HG03025 (cell line): ENCODE measurements at regions not wholly inside any gene's neighbourhood (a gene's known extent, or its start where the extent isn't known, plus 50 kb on each side); places are given as distances from the start of the nearest gene placed in this dataset.

Experiments used
- ATAC-seq: cut with Tn5 transposase; IDR thresholded peaks from one replicate; pipeline ENCODE4 v1.9.1; 2021; ENCODE audit warnings: mild to moderate bottlenecking, moderate library complexity; ENCODE audit not compliant: unreplicated experiment, low FRiP score

DNA sequence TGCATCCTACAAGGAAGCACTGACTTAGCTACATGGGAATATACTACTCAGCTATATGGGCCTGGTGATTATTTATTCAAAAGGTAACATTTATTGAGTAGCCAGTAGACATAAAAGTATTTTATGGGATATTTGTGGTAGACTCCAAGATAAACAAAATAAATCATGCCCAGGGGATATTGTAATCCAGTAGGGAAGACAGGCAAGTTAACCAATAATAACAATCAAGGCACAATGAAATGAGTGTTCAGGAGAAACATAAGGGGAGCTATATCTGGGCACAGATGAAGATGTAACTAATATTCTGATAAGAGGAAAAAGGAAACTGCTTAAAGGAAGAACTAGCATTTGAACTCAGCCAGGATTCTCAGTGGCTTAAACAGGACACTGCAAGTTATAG is 161.4 kb upstream of the MTNR1B start:
- no peak for ATAC-seq

DNA sequence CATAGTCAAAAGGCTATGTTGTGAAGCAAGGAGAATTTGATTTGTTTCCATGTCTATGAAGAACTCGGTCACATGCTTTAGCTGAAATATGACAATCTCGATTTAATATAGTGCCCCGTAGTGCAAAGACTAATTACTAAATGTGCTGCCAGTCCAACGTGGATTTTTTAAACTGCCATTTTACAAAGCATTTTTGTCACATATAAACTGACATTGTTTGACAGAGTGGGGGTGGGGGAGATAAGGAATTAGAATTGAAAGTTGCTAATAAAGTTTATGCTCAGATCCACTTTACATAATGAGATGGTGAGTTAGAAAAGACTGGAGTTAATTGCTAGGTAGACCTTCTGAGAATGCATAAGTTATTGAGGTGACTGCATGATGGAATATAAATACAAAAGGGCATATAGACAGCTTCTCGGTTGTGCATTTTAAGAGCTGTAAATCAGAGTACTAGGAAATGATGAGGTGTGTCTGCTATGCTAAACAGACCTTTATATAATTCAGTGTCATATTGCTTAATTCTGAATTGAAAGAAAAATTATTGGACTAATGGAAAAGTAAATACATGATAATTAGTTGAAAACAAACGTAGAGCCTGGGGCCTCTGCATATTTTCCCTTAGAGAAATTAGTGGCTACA is 158.9 kb upstream of the MTNR1B start:
- ATAC-seq: no peak

DNA sequence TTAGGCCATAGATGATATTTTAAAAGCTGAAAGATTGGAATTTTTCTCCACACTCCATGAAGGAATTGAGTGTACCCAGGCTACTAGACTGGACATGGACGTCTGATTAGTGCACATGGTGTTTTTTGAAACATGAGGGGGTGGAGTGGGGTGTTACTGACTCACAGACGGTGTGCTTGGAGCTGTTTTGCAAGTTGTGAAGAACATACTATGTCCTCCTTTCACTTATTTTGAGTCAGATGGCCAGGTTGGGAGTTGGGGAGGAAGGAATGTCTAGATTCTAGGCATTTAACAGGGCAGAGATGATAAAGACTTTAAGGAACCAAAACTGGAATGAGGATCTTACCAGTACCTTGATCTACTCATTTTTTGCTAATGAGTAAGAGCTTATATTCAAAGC is 158.1 kb upstream of the MTNR1B start:
- no peak for ATAC-seq

DNA sequence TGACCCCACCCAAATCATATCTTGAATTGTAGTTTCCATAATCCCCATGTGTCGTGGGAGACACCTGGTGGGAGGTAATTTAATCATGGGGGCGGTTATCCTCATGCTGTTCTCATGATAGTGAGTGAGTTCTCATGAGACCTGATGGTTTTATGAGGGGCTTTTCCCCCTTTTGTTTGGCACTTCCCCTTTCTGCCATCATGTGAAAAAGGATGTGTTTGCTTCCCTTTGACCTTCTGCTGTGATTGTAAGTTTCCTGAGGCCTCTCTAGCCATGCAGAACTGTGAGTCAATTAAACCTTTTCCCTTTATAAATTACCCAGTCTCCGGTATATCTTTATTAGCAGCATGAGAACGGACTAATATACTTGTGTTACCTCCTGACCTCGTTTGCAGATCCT is 156.6 kb upstream of the MTNR1B start:
- no peak for ATAC-seq

DNA sequence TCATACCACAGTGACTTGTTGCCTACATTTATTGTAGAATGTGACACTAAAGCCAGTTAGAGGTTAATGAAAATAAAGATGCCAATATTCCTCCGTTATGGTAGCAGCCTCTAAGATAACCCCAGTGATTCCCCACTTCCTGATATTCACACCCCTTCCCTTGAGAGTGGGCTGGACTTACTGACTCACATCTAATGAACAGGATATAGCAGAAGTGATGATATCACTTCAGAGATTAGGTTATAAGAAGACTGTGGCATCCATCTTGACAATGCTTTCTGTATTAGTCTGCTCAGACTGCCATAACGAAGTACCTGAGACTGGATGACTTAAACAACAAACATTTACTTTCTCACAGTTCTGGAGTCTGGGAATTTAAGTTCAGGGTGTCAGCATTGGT is 149.6 kb upstream of the MTNR1B start:
- no peak for ATAC-seq

DNA sequence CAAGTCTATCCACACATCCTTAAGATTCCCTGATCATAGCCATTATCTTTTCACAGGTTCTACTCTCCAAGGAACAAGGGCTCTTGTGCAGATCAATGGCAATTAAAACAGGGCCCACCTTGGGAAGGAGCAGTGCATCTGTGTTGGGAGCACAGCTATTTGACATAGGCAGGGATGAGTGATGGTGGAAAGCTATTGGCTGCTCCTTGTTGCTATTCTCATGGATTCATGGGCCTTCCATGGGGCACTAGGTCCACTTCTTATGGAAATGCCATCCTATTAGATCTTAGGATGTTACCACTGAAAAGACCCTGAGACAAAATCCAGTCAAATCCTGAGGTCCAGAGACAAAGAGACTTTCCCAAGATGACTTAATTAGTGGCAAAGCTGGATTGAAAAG is 148.6 kb upstream of the MTNR1B start:
- ATAC-seq: no peak

DNA sequence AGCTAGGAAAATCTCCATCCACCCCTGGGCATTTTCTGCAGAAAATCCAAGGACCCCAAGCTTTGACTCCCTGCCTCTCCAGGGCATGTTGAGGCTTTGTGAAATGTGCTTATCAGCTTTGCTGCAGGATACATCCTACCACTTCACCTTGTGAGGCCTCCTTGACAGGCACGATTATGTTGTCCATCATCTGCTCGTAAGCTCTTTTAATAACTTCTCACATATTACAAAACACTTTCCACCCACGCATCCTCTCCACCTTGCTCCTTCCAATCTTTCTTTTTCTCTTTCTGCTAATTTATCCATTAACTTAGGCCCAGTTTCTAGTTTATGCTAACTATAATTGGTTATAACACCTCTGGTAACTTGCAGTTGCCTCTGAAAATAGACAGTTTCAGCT is 147.0 kb upstream of the MTNR1B start:
- no peak for ATAC-seq

DNA sequence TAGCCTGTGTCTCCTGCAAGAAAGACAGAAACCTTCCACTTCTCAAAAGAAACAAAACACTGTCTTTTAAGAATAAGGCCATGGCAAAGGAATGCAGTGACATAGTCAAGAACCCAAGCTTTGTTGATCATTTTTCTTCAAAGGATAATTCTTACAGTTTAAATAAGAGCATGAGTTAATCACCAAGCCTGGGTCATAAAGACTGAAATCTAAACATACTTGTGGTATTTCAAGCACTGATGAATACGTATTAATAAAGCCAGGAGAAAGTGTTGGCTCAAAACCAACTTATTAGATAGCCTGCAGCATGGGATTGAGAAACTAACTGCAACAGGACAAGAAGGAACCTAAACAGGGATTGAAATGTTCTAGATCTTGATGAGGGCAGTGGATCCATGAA is 143.3 kb upstream of the MTNR1B start:
- ATAC-seq: no peak

DNA sequence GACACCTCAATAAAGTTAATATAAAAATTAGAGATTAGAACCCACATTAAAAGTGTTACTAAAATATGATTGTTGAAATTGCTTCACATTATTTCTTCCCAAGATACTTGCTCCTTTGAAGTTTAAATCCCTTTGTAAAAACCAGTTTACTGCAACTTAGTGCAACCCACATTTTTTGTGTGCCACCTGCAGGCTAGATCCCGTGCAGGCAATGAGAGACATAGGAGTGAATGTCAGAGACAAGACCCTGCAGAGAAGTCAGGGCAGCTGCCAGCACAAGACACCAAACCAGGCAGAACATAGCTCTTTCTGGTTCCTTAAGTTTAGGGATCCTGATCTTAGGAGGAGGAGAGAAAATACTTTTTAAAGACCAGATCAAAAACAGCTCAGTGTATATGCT is 142.8 kb upstream of the MTNR1B start:
- no peak for ATAC-seq

DNA sequence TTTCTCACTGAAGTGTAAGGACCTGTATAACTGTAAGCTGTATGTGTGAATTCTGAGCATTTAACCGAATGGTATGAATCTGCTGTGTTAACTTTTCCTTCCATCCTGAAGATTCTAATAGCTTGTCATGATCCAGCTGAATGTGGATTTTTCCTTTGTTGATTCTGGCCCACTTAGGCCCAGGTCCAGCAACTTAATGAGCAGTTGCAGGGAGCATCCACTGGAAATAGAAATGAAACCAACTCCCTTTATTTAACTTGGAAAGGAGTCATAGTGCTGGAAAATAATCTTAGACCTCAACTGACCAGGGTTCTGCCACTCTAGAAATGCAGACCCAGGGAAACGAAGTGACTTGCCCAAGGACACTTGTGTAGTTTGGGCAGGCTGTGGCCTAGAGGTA is 142.3 kb upstream of the MTNR1B start:
- ATAC-seq: no peak

DNA sequence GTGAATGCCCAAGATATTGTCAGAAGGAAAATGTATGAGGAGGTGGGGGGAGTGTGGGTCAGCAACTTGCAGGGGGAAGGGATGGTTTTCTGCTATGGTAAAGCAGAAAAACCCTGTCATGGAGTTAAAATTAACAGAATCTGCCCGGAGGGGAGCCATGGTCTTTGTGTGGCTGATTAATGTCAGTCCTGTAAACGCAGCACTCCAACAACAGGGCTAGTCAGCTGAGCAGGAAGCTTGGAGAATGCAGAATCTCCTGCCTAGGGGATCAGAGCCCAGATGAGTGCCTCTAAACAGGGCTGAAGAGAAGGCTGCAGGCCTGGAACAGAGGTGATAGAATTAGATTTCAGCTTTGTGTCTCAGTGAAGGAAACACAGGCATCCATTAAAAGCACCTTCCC is 140.9 kb upstream of the MTNR1B start:
- no peak for ATAC-seq

DNA sequence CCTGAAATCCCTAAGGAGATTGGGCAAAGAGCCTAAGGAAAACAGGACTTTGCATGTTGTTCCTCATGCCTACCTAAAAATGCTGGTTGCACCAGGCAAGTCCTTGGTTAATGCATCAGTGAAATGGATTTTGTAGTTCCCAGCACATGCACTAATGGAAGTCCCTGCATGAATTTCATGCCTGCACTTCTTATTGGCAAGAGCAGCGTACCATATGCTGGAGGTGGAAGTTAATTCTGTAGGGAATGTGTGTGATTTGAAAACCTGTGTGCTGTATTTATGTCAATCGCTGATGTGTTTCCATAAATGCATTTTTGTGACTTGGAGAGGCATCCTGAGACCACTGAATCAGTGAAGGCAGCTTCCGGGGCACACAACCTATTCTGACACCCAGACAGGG is 140.3 kb upstream of the MTNR1B start:
- ATAC-seq: no peak

DNA sequence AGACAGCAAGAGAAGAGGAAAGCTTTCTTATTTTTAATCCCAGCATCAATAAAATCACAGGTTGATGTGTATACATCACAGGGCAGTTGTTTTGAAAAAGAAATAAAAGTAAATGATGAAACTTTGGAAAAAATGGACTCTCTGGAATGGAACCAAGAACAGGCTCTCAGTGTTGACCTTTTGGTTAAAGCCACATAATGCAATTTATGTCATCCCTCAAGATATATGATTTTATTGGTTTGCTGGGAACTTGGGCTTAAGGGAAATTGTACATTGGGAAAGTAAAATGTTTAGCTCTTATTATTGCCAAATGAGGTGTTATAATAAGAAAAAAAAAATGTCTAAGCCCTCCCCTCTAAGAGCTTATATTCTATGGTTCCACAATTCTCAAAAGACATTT is 139.8 kb upstream of the MTNR1B start:
- ATAC-seq: no peak

DNA sequence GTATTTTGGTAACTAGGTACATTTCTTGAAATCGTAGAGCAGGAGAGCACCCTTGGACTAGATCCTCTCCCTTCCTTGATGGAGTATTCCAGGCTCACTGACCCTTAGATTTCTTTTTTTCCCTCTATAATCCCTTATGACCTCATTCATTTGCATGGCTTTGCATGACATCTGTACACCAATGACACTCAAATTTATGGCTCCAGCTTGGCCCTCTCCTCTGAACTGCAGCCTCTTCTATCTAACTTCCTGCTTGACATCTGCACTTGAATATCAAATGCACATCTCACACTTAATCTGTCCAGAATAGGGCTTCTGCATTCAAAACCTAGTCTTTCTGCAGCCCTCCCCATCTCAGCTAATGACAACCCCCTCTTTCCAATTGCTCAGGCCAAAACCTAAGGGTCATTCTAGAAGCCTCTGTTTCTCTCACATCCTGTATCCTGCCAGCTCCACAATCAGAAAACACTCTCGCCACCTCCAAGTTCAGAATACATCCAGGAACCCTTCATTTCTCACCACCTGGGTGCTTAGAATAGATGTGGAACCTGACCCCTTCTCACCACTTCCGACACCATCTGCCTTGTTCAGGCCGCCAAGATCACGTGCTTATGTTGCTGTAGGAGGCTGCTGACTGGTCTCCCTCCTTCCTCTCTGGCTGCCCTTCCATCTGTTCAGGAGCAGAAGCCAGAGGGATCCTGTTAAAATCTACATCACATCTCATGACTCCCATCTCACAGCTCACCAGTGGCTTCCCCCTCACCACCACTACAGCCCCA is 138.9 kb upstream of the MTNR1B start:
- no peak for ATAC-seq

DNA sequence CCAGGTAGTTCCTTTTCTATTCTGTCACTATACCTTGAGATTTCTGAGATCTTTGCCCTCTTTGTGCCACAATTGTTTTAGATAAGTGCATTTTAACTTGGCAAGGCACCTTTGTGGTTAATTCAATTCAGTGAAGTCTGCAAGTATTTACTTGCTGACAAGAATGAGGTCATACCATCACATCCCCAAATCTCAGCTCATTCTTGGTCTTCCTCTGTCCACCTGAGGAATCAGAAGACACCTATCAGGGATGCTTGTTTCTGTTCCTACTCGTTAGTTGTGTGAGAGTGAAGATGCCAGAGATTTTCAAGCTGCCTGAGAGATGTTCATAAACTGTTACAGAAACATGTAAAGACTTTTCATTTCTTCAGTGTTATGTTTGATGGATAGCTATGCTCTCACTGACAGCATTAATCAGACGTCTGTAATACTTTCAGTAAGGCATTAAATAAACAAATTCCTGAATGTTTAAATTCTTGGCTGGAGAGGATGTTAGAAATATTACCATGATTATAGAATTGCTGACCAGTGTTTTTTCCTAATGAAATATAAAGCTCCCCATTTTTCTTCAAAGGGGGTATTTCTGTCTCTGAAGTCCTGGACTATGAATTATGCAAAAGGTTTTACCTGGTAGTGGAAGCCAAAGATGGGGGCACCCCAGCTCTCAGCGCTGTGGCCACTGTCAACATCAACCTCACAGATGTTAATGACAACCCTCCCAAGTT is 135.0 kb upstream of the MTNR1B start:
- ATAC-seq: no peak

DNA sequence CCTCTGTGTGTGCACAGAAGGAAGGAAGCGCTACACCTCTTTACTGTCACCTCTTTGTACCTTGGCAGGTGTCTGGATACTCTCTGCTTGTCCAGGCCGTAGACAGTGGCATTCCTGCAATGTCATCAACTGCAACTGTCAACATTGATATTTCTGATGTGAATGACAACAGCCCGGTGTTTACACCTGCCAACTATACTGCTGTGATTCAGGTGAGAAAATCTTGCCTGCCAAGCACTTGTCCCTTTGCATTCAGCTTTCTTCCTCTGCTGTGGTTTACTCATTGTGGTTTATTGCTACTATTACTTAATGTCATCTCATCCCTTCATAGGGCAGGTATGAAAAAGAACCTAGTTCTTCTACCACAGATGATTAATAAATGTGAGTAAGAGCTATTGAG is 131.9 kb upstream of the MTNR1B start:
- no peak for ATAC-seq

DNA sequence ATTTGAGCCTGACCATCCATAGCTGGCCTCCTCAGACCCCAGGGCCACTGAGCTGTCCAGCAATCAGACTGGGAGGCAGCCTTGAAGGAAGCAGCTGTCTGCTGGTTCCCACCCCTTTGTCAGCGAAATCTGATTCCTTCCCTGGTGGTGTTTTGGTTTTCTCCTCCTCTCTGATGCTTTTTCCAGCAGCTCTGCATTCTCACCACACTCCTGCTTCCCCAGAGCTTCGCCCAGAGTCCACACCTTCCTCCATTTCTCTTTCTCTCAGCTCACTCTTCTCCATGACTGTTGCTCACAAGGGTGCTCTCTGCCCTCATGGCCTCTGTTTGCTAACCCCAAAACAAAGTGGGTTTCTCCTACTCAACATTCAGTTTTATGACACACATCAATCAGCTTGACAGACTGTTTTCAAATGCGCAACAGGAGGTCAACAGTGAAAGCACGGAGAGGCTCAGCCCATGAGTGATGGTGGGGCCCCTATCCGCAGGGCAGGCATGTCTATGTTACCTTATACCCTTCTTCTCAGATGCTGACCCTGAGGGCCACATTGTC is 130.6 kb upstream of the MTNR1B start:
- no peak for ATAC-seq

DNA sequence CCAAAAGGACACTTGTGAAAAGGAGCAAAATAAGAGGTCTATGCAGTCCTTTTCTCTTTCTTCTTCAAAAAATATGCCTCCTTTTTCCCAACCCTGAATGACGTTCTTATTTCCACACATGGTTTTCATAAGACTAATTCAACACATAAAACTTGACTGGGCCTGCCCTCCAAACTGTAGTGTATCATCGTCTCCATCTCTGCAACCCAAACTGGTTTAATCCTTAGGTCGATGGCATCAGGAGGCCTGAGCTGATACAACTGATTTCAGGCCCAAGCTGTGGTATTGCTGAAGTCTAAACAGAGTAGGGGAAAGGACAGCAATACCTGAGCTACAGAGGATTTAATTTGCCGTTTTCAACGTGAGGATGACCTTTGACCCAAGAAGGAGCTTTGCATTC is 130.0 kb upstream of the MTNR1B start:
- no peak for ATAC-seq

DNA sequence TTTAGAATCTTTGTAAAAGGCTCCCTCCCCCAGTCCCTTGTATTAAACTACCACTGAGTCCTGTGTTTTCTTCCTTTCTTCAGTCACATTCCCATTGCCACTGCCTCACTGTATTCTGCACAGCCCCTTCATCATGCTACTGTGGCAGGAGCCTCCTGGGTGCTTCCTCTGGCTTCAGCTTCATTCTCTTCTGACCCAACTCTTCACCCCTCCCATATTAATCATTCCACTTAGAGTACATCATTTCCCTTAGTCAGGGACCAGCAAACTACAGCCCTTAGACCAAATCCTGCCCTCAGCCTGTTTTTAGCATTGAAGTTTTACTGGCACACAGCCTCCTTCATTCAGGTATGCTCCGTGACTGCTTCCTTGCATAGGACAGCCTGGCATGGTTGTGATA is 127.7 kb upstream of the MTNR1B start:
- ATAC-seq: no peak

DNA sequence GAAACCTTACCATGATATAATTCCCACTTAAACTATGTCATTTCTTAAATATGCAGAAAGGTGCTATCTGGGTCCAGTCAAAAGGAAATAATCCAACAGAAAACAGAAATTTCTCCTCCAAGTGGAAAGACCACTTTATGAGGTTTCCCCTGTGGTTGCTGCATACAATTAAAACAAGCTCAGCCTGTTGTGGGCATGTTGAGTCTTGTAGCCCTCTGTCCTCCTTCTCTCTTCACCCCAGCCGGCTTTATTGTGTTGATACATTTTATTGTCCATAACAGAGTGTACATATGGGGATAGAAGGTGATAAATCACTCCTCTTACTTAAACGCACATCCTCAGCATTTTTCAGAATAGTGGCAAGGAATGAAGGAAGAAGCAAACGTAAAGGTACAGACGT is 126.0 kb upstream of the MTNR1B start:
- no peak for ATAC-seq

DNA sequence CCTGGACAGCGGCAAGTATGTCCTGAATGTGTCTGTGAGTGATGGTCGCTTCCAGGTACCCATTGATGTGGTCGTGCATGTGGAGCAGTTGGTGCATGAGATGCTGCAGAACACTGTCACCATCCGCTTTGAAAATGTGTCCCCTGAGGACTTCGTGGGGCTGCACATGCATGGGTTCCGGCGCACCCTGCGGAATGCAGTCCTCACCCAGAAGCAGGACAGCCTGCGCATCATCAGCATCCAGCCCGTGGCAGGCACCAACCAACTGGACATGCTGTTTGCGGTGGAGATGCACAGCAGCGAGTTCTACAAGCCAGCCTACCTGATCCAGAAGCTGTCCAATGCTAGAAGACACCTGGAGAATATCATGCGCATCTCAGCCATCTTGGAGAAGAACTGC is 125.3 kb upstream of the MTNR1B start:
- no peak for ATAC-seq

DNA sequence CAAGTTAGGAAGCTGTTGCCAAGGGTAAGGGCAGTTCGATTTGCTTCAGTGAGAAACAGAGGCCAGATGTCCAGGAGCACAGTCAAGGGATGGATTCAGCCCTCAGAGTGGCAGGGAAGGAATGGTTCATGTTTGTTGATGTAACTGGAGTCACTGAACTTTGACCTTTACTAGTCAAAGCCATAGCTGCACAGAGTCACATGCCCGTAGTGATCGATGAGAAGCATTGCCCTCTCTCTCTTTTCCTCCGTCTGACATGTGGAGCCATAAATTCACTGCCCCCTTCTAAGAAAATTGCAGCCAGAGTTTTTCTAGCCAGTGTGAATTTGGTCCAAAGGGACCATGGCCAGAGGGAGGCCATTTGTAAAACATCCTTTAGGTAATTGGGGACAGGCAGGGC is 124.1 kb upstream of the MTNR1B start:
- no peak for ATAC-seq
